ENCODE measurements at regions not wholly inside any gene's neighbourhood (a gene's known extent, or its start where the extent isn't known, plus 50 kb on each side); places are given as distances from the start of the nearest gene placed in this dataset.
"Not testable (repeated sequence)": the region's sequence is repeated elsewhere in the genome, so short reads cannot be mapped to it uniquely, and the experiment has no call there.

DNA sequence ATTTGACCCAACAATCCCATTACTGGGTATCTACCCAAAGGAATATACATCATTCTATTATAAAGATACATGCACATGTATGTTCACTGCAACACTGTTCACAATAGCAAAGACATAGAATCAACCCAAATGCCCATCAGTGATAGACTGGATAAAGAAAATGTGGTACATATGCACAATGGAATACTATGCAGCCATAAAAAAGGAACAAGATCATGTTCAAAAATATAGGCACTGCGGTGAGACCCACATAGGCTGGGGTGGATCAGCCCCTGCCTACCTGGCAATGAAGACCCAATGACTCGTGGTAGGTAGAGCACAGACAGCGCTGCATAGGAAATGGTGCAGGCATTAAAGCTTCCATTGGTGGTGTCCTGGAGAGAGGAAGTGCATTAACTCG, 88.6 kb upstream of the NFIL3 start:
- DNase-seq; H3K79me2 ChIP-seq (ENCODE audit: insufficient read depth); H3K9ac ChIP-seq; H3K9me3 ChIP-seq (ENCODE audit: low read depth); H3K36me3 ChIP-seq (ENCODE audit: low read depth); H4K20me1 ChIP-seq (ENCODE audit: insufficient read depth); H3K4me3 ChIP-seq; H3K9me2 ChIP-seq (ENCODE audit: insufficient read depth); H2AFZ ChIP-seq; H3K27ac ChIP-seq; H3K27me3 ChIP-seq (replicated peaks; ENCODE audit: insufficient read depth); H3K4me2 ChIP-seq (ENCODE audit: unreplicated experiment); in situ Hi-C loops (cut with MboI): not testable (repeated sequence)
- 71 to 73% methylated on average over 4 of the region's 4 CpGs for WGBS, 2 experiments (ENCODE audit: low coverage in 1 of 2, low lambda C conversion rate in 2 of 2, missing lambda C conversion rate in 2 of 2)
- Histone ChIP-seq H3K4me1 (ENCODE audit: insufficient read depth) (peaks cover 10% of the 10 kb centered on the region), H3F3A (ENCODE audit: insufficient read depth) (peaks cover 11% of the 10 kb centered on the region)

DNA sequence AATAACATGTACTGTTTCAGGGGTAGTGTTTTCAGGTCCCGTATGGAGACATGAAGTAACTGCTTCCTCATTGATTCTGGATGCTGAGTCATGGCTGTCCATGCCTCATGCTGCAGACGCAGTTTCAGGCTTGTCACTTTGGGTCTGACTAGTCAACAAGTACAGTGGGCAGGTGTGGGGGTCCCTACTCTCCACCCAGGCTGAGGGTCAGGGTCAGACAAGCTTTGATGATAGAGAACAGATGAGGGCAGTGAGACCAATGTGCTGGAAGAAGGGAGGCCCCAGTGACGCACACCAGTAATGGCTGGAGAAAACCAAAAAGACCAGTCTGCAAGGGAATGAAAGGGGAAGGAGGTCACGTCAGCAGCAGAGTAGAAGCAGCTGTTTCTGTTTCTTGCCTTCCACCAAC, 80.0 kb upstream of the NFIL3 start:
- no peaks in the 10 kb centered on the region for H4K20me1 ChIP-seq (ENCODE audit: insufficient read depth)
- H3F3A ChIP-seq (ENCODE audit: insufficient read depth), result peaks cover 13% of the 10 kb centered on the region; the same call in 1 of the 2 replicates
- H3K9ac ChIP-seq, result no peak overlapping the region
- in situ Hi-C loops (cut with MboI), result no loop called here
- H3K4me1 ChIP-seq (ENCODE audit: insufficient read depth), result peaks cover 12% of the 10 kb centered on the region
- no peak overlapping the region for H3K4me3 ChIP-seq
- no peak overlapping the region for H2AFZ ChIP-seq
- no peak overlapping the region for H3K4me2 ChIP-seq (ENCODE audit: unreplicated experiment)
- peak; percentile 40 for DNase-seq
- no peaks in the 10 kb centered on the region for H3K79me2 ChIP-seq (ENCODE audit: insufficient read depth)
- H3K27ac ChIP-seq, result no peak overlapping the region
- no peak for TF ChIP-seq EZH2 (IDR thresholded peaks at IDR 0.05; ENCODE audit: insufficient read depth, poor library complexity, severe bottlenecking)
- no peaks in the 10 kb centered on the region for H3K9me3 ChIP-seq (ENCODE audit: low read depth)
- no peaks in the 10 kb centered on the region for H3K27me3 ChIP-seq (replicated peaks; ENCODE audit: insufficient read depth)
- no peaks in the 10 kb centered on the region for H3K9me2 ChIP-seq (ENCODE audit: insufficient read depth)
- WGBS, 2 experiments (ENCODE audit: low coverage in 1 of 2, low lambda C conversion rate in 2 of 2, missing lambda C conversion rate in 2 of 2), result 84 to 89% methylated on average over 4 of the region's 4 CpGs
- no peaks in the 10 kb centered on the region for H3K36me3 ChIP-seq (ENCODE audit: low read depth)

DNA sequence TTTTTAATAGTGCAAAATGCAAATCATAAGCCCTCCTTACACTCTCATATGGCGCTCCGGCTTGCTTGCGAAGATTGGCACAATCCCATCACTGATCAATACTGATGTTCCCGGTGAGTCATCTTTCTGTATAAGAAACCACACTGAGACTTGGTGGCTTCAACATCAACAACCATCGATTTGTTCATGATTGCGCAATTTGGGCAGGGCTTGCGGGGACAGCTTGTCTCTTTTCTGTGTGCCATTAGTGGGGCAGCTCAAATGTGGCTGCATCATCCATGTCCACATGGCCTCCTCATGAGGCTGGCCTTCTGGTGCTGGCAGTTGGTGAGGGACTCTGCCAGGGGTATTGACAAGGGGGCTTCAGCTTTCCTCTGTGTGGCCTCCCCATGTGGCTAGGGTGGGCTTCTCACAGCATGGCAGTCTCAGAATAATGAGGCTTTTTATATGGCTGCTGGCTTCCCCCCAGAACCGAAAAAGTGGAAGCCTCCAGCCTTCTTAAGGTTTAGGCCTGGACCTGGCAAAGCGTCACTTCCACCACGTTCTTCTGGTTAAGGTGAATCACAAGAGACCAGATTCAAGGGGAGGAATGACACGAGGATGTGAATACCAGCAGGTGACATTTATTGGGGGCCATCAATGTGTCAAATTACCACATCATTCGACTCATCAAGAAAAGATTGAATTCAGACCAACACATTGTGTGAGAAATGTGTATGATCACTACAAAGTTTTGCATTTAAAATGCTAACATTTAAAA, 79.5 kb upstream of the NFIL3 start:
- no peak for DNase-seq
- in situ Hi-C loops (cut with MboI), result no loop called here
- H3K4me1 ChIP-seq (ENCODE audit: insufficient read depth), result peaks cover 12% of the 10 kb centered on the region
- no peaks in the 10 kb centered on the region for H3K9me3 ChIP-seq (ENCODE audit: low read depth)
- H3K36me3 ChIP-seq (ENCODE audit: low read depth), result no peaks in the 10 kb centered on the region
- no peaks in the 10 kb centered on the region for H3K9me2 ChIP-seq (ENCODE audit: insufficient read depth)
- no peak overlapping the region for H3K4me3 ChIP-seq
- TF ChIP-seq EZH2phosphoT487 (IDR thresholded peaks at IDR 0.05; ENCODE audit: insufficient read depth, low read depth) (no peak), EZH2 (IDR thresholded peaks at IDR 0.05; ENCODE audit: insufficient read depth, poor library complexity, severe bottlenecking) (no peak)
- no peaks in the 10 kb centered on the region for H3K27me3 ChIP-seq (replicated peaks; ENCODE audit: insufficient read depth)
- H2AFZ ChIP-seq, result no peak overlapping the region
- 88% methylated on average over 12 of the region's 12 CpGs for WGBS, 2 experiments (ENCODE audit: low coverage in 1 of 2, low lambda C conversion rate in 2 of 2, missing lambda C conversion rate in 2 of 2)
- H3K79me2 ChIP-seq (ENCODE audit: insufficient read depth), result no peaks in the 10 kb centered on the region
- no peaks in the 10 kb centered on the region for H4K20me1 ChIP-seq (ENCODE audit: insufficient read depth)
- no peak overlapping the region for H3K27ac ChIP-seq
- H3F3A ChIP-seq (ENCODE audit: insufficient read depth), result peaks cover 13% of the 10 kb centered on the region; the same call in 1 of the 2 replicates
- no peak overlapping the region for H3K9ac ChIP-seq
- no peak overlapping the region for H3K4me2 ChIP-seq (ENCODE audit: unreplicated experiment)

DNA sequence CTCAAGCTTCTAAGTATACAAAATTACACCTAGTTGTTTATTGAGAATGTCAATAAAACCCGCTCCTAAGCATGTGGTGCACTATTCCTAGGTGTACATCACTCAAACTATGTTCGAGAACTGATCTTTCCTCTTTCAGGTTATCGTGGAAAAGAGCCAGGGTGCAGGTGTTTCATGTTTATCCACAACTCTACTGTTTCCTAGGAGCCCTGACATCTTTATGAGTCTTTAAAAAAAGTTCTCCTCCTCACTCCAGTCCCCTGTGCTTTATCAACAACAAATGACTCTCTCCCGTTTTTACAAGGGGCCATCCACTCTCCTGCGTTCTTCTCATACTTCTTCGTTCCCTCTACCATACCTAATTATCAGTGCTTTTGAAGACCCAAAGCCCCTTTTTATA, 78.8 kb upstream of the NFIL3 start:
- H3K79me2 ChIP-seq (ENCODE audit: insufficient read depth), result no peaks in the 10 kb centered on the region
- no peak overlapping the region for H3K4me2 ChIP-seq (ENCODE audit: unreplicated experiment)
- DNase-seq, result no peak
- WGBS, 2 experiments (ENCODE audit: low coverage in 1 of 2, low lambda C conversion rate in 2 of 2, missing lambda C conversion rate in 2 of 2), result 73 to 74% methylated on average over 6 of the region's 6 CpGs
- no peak overlapping the region for H3K4me3 ChIP-seq
- H3F3A ChIP-seq (ENCODE audit: insufficient read depth), result peaks cover 13% of the 10 kb centered on the region; the same call in 1 of the 2 replicates
- no peak overlapping the region for H2AFZ ChIP-seq
- TF ChIP-seq EZH2phosphoT487 (IDR thresholded peaks at IDR 0.05; ENCODE audit: insufficient read depth, low read depth), result no peak
- no peak for TF ChIP-seq EZH2 (IDR thresholded peaks at IDR 0.05; ENCODE audit: insufficient read depth, poor library complexity, severe bottlenecking)
- no peaks in the 10 kb centered on the region for H3K9me2 ChIP-seq (ENCODE audit: insufficient read depth)
- H3K27ac ChIP-seq, result no peak overlapping the region
- H3K9ac ChIP-seq, result no peak overlapping the region
- no peaks in the 10 kb centered on the region for H4K20me1 ChIP-seq (ENCODE audit: insufficient read depth)
- peaks cover 12% of the 10 kb centered on the region for H3K4me1 ChIP-seq (ENCODE audit: insufficient read depth)
- in situ Hi-C loops (cut with MboI), result no loop called here
- no peaks in the 10 kb centered on the region for H3K9me3 ChIP-seq (ENCODE audit: low read depth)
- no peaks in the 10 kb centered on the region for H3K27me3 ChIP-seq (replicated peaks; ENCODE audit: insufficient read depth)
- no peaks in the 10 kb centered on the region for H3K36me3 ChIP-seq (ENCODE audit: low read depth)

Data from GM23248 (cell line).